ENCODE measurements at regions not wholly inside any gene's neighbourhood (a gene's known extent, or its start where the extent isn't known, plus 50 kb on each side); places are given as distances from the start of the nearest gene placed in this dataset.

- peaks cover 9% of the 10 kb centered on the region for H3K27me3 Mint-ChIP-seq (ENCODE audit: insufficient read depth, low read depth, poor library complexity)
- no peak for ATAC-seq
- H3K27ac Mint-ChIP-seq = no peak overlapping the region
- H3K36me3 ChIP-seq (ENCODE audit: insufficient read depth) = no peaks in the 10 kb centered on the region
- no peaks in the 10 kb centered on the region for H4K20me1 ChIP-seq (replicated peaks; ENCODE audit: insufficient read depth)
- H3K4me2 ChIP-seq = no peak overlapping the region
- DNase-seq (ENCODE audit: low spot score) = no peak
- H3K79me2 ChIP-seq (replicated peaks; ENCODE audit: insufficient read depth) = no peaks in the 10 kb centered on the region
- no peaks in the 10 kb centered on the region for H3K36me3 Mint-ChIP-seq (ENCODE audit: low read depth)
- TF ChIP-seq EZH2 (IDR thresholded peaks at IDR 0.05; ENCODE audit: low read depth, unreplicated experiment) (no peak), CTCF (conservative IDR thresholded peaks at IDR 0.05; ENCODE audit: low read depth in 2 of 2) (no peak), EZH2phosphoT487 (IDR thresholded peaks at IDR 0.05; ENCODE audit: unreplicated experiment) (no peak)
- peaks cover 9% of the 10 kb centered on the region for H3K9me2 ChIP-seq (ENCODE audit: insufficient read depth)
- peaks cover 5% of the 10 kb centered on the region; the same call in 1 of the 3 replicates for H3K4me1 Mint-ChIP-seq
- H3K4me3 Mint-ChIP-seq = no peak overlapping the region
- H2AFZ ChIP-seq = no peak overlapping the region
- H3K9me3 Mint-ChIP-seq = no peaks in the 10 kb centered on the region
- H3K27me3 ChIP-seq (ENCODE audit: insufficient read depth) = no peaks in the 10 kb centered on the region
- no peak overlapping the region for H3K4me3 ChIP-seq
- no peaks in the 10 kb centered on the region for H3F3A ChIP-seq (replicated peaks; ENCODE audit: low read depth)
- 0 out of 2 replicates have a peak, but pooled peaks cover 7% of the 10 kb centered on the region for H3K4me1 ChIP-seq (ENCODE audit: insufficient read depth)
- no peak overlapping the region for H3K27ac ChIP-seq (ENCODE audit: low read depth)
These were observed 68.0 kb downstream of the SOX9 start for GRCh38 chr17:72188801-72189200.

- no peak overlapping the region for H2AFZ ChIP-seq
- Mint-ChIP-seq H3K27ac (no peak overlapping the region), H3K4me1 (peaks cover 5% of the 10 kb centered on the region; the same call in 1 of the 3 replicates), H3K27me3 (ENCODE audit: insufficient read depth, low read depth, poor library complexity) (peaks cover 9% of the 10 kb centered on the region), H3K36me3 (ENCODE audit: low read depth) (no peaks in the 10 kb centered on the region), H3K9me3 (no peaks in the 10 kb centered on the region), H3K4me3 (no peak overlapping the region)
- DNase-seq (ENCODE audit: low spot score) = no peak
- H3K4me3 ChIP-seq = no peak overlapping the region
- H3F3A ChIP-seq (replicated peaks; ENCODE audit: low read depth) = no peaks in the 10 kb centered on the region
- H3K9me2 ChIP-seq (ENCODE audit: insufficient read depth) = peaks cover 9% of the 10 kb centered on the region
- no peaks in the 10 kb centered on the region for H4K20me1 ChIP-seq (replicated peaks; ENCODE audit: insufficient read depth)
- H3K4me1 ChIP-seq (ENCODE audit: insufficient read depth) = 0 out of 2 replicates have a peak, but pooled peaks cover 7% of the 10 kb centered on the region
- H3K4me2 ChIP-seq = no peak overlapping the region
- no peaks in the 10 kb centered on the region for H3K36me3 ChIP-seq (ENCODE audit: insufficient read depth)
- H3K27ac ChIP-seq (ENCODE audit: low read depth) = no peak overlapping the region
- ATAC-seq = no peak
- no peaks in the 10 kb centered on the region for H3K79me2 ChIP-seq (replicated peaks; ENCODE audit: insufficient read depth)
- no peaks in the 10 kb centered on the region for H3K27me3 ChIP-seq (ENCODE audit: insufficient read depth)
- TF ChIP-seq CREB1 (CRISPR knock-in tag; IDR thresholded peaks at IDR 0.05; ENCODE audit: low read depth) (no peak), JUNB (IDR thresholded peaks at IDR 0.05; ENCODE audit: unreplicated experiment) (no peak), EZH2phosphoT487 (IDR thresholded peaks at IDR 0.05; ENCODE audit: unreplicated experiment) (no peak), POLR2AphosphoS5 (IDR thresholded peaks at IDR 0.05; ENCODE audit: low read depth) (no peak), EZH2 (IDR thresholded peaks at IDR 0.05; ENCODE audit: low read depth, unreplicated experiment) (no peak), ZNF331 (CRISPR knock-in tag; IDR thresholded peaks at IDR 0.05; ENCODE audit: low read depth) (no peak), ETS1 (IDR thresholded peaks at IDR 0.05) (no peak), STAT1 (IDR thresholded peaks at IDR 0.05; ENCODE audit: unreplicated experiment) (no peak), NANOG (IDR thresholded peaks at IDR 0.05; ENCODE audit: borderline replicate concordance) (no peak), REST (IDR thresholded peaks at IDR 0.05; ENCODE audit: unreplicated experiment) (no peak), ZNF114 (CRISPR knock-in tag; IDR thresholded peaks at IDR 0.05) (no peak)
These were observed 69.2 kb downstream of the SOX9 start for GRCh38 chr17:72189768-72190593.

All from GM23338 (cell line).